GM12878 (cell line): ENCODE measurements at regions not wholly inside any gene's neighbourhood (a gene's known extent, or its start where the extent isn't known, plus 50 kb on each side); places are given as distances from the start of the nearest gene placed in this dataset.

Experiments used
- ATAC-seq: fragments of 200-7000 bp; cut with Tn5 transposase; 3 replicates; pipeline ENCODE4 v1.9.1; 2020; ENCODE audit warnings: mild to moderate bottlenecking, moderate library complexity
- BruUV-seq: library from RNA; stranded (reverse); fragments of 400-500 nt; replicated peaks from 2 replicates; lab custom pipeline; 2021; lab: Mats Ljungman, UMichigan
- CTCF ChIA-PET: fragments of 300-600 bp; sonication (Branson Sonifier 250); formaldehyde crosslinking; extraction: SDS; loops from one replicate; lab custom pipeline; 2021; ENCODE audit warnings: inconsistent platforms; lab: Yijun Ruan, JAX
- POLR2A ChIA-PET: fragments of 350-600 bp; formaldehyde crosslinking; extraction: SDS; loops from one replicate; lab custom pipeline; 2021; ENCODE audit warnings: inconsistent platforms; lab: Charles Lee
- RAD21 ChIA-PET: fragments of 300-600 bp; sonication (Branson Sonifier 250); formaldehyde crosslinking; loops from one replicate; lab custom pipeline; 2023; ENCODE audit warnings: antibody characterized with exemption; ENCODE audit not compliant: unreplicated experiment; lab: Charles Lee
- SMC1A ChIA-PET: fragments of 300-600 bp; sonication (Branson Sonifier 250); formaldehyde crosslinking; loops from one replicate; lab custom pipeline; 2023; ENCODE audit not compliant: unreplicated experiment, uncharacterized antibody; lab: Charles Lee
- DNase-seq: peaks from one replicate; pipeline ENCODE4 v3.0.0-alpha.2; 2011; ENCODE audit warnings: low read depth, low spot score
- FAIRE-seq: peaks from 3 replicates; lab custom pipeline; 2011; peaks lifted over from hg19 to GRCh38; lab: Jason Lieb, UNC
- H2AFZ ChIP-seq: 2 replicates; pipeline ENCODE4 v1.6.0; 2011; ENCODE audit warnings: low read depth, low read length, control low read depth; ENCODE audit not compliant: control insufficient read depth
- H3K27ac ChIP-seq: 2 replicates; pipeline ENCODE4 v1.5.1; 2011; ENCODE audit warnings: control low read depth; ENCODE audit not compliant: control insufficient read depth, insufficient read depth
- H3K27me3 ChIP-seq, 2 experiments: replicated peaks in 1 of 2; 2 replicates each; pipeline versions ENCODE4 v1.6.0 to v1.6.1; 2011; ENCODE audit warnings: low read length in 1 of 2; ENCODE audit not compliant: control insufficient read depth in 2 of 2, insufficient read depth in 2 of 2
- H3K36me3 ChIP-seq, 2 experiments: 2 replicates each; pipeline ENCODE4 v1.5.1; 2011; ENCODE audit warnings: low read length in 1 of 2; ENCODE audit not compliant: control insufficient read depth in 2 of 2, insufficient read depth in 2 of 2
- H3K4me1 ChIP-seq: 2 replicates; pipeline ENCODE4 v1.6.1; 2011; ENCODE audit warnings: mild to moderate bottlenecking, low read length, moderate library complexity, mixed read lengths; ENCODE audit not compliant: control insufficient read depth, insufficient read depth
- H3K4me2 ChIP-seq: 2 replicates; pipeline ENCODE4 v1.6.0; 2011; ENCODE audit warnings: control low read depth; ENCODE audit not compliant: control insufficient read depth, insufficient read depth
- H3K4me3 ChIP-seq: fragments of 200-600 bp; sonication (generic); 2 replicates; pipeline ENCODE4 v1.5.1; 2016
- H3K79me2 ChIP-seq: 2 replicates; pipeline ENCODE4 v1.6.0; 2011; ENCODE audit warnings: low read length; ENCODE audit not compliant: control insufficient read depth, insufficient read depth
- H3K9ac ChIP-seq: 2 replicates; pipeline ENCODE4 v1.8.0; 2011; ENCODE audit warnings: low read length, control low read depth, mixed read lengths; ENCODE audit not compliant: control insufficient read depth, insufficient read depth
- H3K9me3 ChIP-seq: replicated peaks from 3 replicates; pipeline ENCODE4 v1.5.1; 2011; ENCODE audit warnings: mild to moderate bottlenecking, low read length; ENCODE audit not compliant: control insufficient read depth, insufficient read depth
- H4K20me1 ChIP-seq: 2 replicates; pipeline ENCODE4 v1.6.0; 2011; ENCODE audit not compliant: control insufficient read depth, insufficient read depth
- ATF7 ChIP-seq: fragments of 450-650 bp; IDR thresholded peaks from 2 replicates; pipeline ENCODE4 v1.6.1; 2016; ENCODE audit warnings: low read depth, mild to moderate bottlenecking
- MTA2 ChIP-seq: fragments of 450-650 bp; IDR thresholded peaks from 2 replicates; pipeline ENCODE4 v1.6.1; 2016; ENCODE audit warnings: low read depth, mild to moderate bottlenecking, moderate library complexity
- NFYA ChIP-seq: IDR thresholded peaks from 2 replicates; pipeline ENCODE4 v1.6.1; 2011; ENCODE audit warnings: low read depth, mild to moderate bottlenecking, low read length, improper control_type of control experiment, borderline replicate concordance
- PAX8 ChIP-seq: fragments of 450-650 bp; IDR thresholded peaks from 2 replicates; pipeline ENCODE4 v1.6.1; 2017; ENCODE audit warnings: mild to moderate bottlenecking, moderate library complexity
- POU2F2 ChIP-seq: IDR thresholded peaks from 3 replicates; pipeline ENCODE4 v1.6.1; 2011; ENCODE audit warnings: low read depth, mild to moderate bottlenecking, low read length, borderline replicate concordance
- SKIL ChIP-seq: fragments of 450-650 bp; IDR thresholded peaks from 2 replicates; pipeline ENCODE4 v1.6.1; 2017; ENCODE audit warnings: mild to moderate bottlenecking, low read depth, inconsistent platforms; ENCODE audit not compliant: poor library complexity, severe bottlenecking
- STAT3 ChIP-seq: IDR thresholded peaks from 2 replicates; pipeline ENCODE4 v1.6.1; 2011; ENCODE audit warnings: low read depth, low read length, improper control_type of control experiment
- TARDBP ChIP-seq: IDR thresholded peaks from 2 replicates; pipeline ENCODE4 v1.6.1; 2016; ENCODE audit warnings: borderline replicate concordance
- ZNF274 ChIP-seq: IDR thresholded peaks from one replicate; pipeline ENCODE4 v1.8.0; 2011; ENCODE audit not compliant: insufficient read length, insufficient read depth
- WGBS: methylation state at CpG from one replicate; pipeline ENCODE4 v1.1.6; 2016; ENCODE audit warnings: low lambda C conversion rate; ENCODE audit not compliant: insufficient replicate concordance, insufficient coverage; ENCODE audit errors: missing lambda C conversion rate; 5-methylcytosine and 5-hydroxymethylcytosine counted together
- in situ Hi-C: fragments of 300-500 bp; cut with MboI; formaldehyde crosslinking; loops from 9 replicates; pipeline ENCODE4 v1.14.3; 2018; ENCODE audit warnings: mixed read lengths
- intact Hi-C: fragments of 100-400 bp; cut with micrococcal nuclease; formaldehyde crosslinking; loops from one replicate; pipeline ENCODE4 v1.14.2; 2022; ENCODE audit not compliant: unreplicated experiment

GRCh38 chr17:31780483-31780882, 78.6 kb downstream of the COPRS start:
- DNase-seq (no peak), FAIRE-seq (no peak), ATAC-seq (no peak)
- Histone ChIP-seq H3K4me2 (no peak overlapping the region), H3K27ac (no peak overlapping the region), H3K9me3 (no peaks in the 10 kb centered on the region), H4K20me1 (no peaks in the 10 kb centered on the region), H3K27me3 (no peaks in the 10 kb centered on the region), H3K79me2 (no peaks in the 10 kb centered on the region), H3K9ac (no peak overlapping the region), H3K36me3 (no peaks in the 10 kb centered on the region), H3K4me1 (no peaks in the 10 kb centered on the region; the same call in 1 of the 2 replicates), H3K4me3 (no peak overlapping the region), H2AFZ (no peak overlapping the region)
- ChIA-PET SMC1A (no interaction called here), CTCF (interaction anchor here (0.6 to 1.2 kb wide), 2 partner anchors 26 to 398 kb away, joined by 3 to 4 read pairs; no protein-coding TSS in a partner anchor), RAD21 (no interaction called here), POLR2A (no interaction called here)
- no TSS peak for BruUV-seq
- intact Hi-C loops (no loop called here), in situ Hi-C loops (no loop called here)
- TF ChIP-seq TARDBP (no peak), ATF7 (no peak), STAT3 (no peak), MTA2 (no peak), ZNF274 (no peak), SKIL (no peak)
- WGBS, result 39% methylated on average over 1 of the region's 1 CpG

GRCh38 chr17:31778523-31778922, 80.5 kb downstream of the COPRS start:
- BruUV-seq, result no TSS peak
- TF ChIP-seq PAX8, result no peak
- no peak for TF ChIP-seq NFYA
- TF ChIP-seq POU2F2, result no peak
- in situ Hi-C loops, result no loop called here

More at GRCh38 chr17:31778523-31778922, 80.5 kb downstream of the COPRS start:
- ChIA-PET POLR2A (no interaction called here), RAD21 (no interaction called here), SMC1A (no interaction called here), CTCF (no interaction called here)
- no peaks in the 10 kb centered on the region for H3K79me2 ChIP-seq
- WGBS, result 6% methylated on average over 4 of the region's 4 CpGs
- no peak for DNase-seq
- no peak overlapping the region for H3K9ac ChIP-seq
- H4K20me1 ChIP-seq, result no peaks in the 10 kb centered on the region
- intact Hi-C loops, result no loop called here
- no peak overlapping the region for H2AFZ ChIP-seq
- no peak for ATAC-seq
- H3K9me3 ChIP-seq, result no peaks in the 10 kb centered on the region
- no peak overlapping the region for H3K4me2 ChIP-seq
- H3K4me3 ChIP-seq, result no peak overlapping the region
- H3K4me1 ChIP-seq, result no peaks in the 10 kb centered on the region; the same call in 1 of the 2 replicates
- H3K36me3 ChIP-seq, result no peaks in the 10 kb centered on the region
- no peaks in the 10 kb centered on the region for H3K27me3 ChIP-seq
- H3K27ac ChIP-seq, result no peak overlapping the region
- no peak for FAIRE-seq
